ENCODE measurements at regions not wholly inside any gene's neighbourhood (a gene's known extent, or its start where the extent isn't known, plus 50 kb on each side); places are given as distances from the start of the nearest gene placed in this dataset.

DNA sequence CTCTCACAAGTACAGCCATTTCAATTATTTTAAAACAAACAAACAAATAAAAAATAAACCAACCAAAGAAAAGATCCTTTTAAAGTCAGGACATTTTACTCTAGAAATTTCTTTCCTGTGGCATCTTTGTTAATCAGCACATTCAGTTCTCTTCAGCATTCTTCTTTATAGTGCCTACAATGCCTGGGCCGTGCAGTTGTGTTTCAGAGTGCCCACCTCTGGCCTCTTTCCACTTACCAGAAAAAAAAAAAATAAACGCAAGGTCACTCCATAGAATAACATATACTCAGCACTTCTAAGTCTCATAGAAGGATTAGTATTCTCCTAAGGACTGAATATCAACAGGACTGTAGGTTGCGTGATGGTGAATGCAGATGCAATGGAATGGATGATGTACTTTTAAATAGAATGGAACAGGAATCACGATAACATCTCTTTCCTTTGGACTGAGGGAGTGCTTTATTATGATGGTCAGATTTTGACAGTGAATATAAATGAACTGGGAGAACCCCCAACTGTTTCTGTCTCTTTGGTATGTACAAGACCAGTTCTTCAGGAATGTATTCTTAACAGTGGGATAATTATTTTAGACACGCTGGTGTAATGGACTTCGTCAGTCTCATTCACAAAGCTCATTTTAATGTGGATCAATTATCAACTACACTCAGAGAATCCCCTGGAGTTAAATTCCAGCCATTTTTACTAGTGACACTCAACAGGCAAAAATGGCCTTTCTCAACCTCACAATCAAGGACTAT, 125.0 kb upstream of the NBEA start:
- CTCF ChIA-PET = no interaction called here
- POLR2A ChIA-PET = no interaction called here
- no peaks in the 10 kb centered on the region for H3K4me1 Mint-ChIP-seq (ENCODE audit: low read depth)

DNA sequence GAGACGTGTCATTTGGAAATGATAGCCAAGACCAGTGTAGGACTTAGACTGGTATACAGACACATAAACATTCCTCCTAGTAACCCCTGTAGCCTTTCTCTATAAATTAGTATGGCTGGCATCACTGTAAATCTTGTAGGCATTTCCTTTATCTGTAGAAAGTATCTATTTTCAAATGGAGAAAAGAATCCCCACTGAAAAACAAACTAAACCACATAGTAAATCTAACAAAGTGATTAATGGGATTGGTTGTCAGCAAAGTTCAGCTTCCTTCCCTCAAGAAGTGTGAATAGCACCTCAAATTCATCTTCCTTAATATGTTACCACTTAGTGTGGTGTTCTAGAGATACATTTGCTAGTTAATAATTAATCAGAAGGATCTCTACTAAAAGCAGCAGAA, 119.4 kb upstream of the NBEA start:
- Mint-ChIP-seq H3K4me1 (ENCODE audit: low read depth) (no peaks in the 10 kb centered on the region), H3K36me3 (no peaks in the 10 kb centered on the region), H3K27ac (no peak overlapping the region), H3K4me3 (no peak overlapping the region), H3K27me3 (no peaks in the 10 kb centered on the region), H3K9me3 (no peaks in the 10 kb centered on the region)
- DNase-seq = no peak
- CTCF ChIA-PET = no interaction called here
- POLR2A ChIA-PET = no interaction called here
- intact Hi-C loops (cut with micrococcal nuclease) = no loop called here

More for the DNA sequence above, 125.0 kb upstream of the NBEA start:
- H3K36me3 Mint-ChIP-seq = no peaks in the 10 kb centered on the region
- intact Hi-C loops (cut with micrococcal nuclease) = no loop called here
- no peaks in the 10 kb centered on the region for H3K27me3 Mint-ChIP-seq
- no peak overlapping the region for H3K4me3 Mint-ChIP-seq
- H3K27ac Mint-ChIP-seq = no peak overlapping the region
- DNase-seq = no peak
- H3K9me3 Mint-ChIP-seq = peaks cover 5% of the 10 kb centered on the region

DNA sequence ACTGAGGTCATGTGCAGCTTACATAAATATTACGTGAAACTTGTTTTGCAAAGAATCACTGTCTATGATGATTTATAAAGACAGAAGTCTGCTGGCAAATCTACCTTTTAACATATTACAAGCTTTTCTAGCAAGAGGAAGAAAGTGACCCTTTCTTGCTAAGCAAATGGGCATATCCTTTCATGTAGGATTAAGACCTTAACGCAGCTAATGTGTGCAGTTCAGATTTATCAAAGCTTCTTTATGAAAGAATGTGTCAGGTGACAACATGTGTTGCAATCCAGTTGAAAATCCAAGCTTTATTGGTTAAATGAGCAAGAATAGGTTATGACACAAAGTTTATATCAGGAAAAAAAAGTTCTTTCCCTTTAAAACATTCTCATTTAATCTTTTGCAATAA, 115.6 kb upstream of the NBEA start:
- Mint-ChIP-seq H3K27me3 (no peaks in the 10 kb centered on the region), H3K4me3 (no peak overlapping the region), H3K36me3 (no peaks in the 10 kb centered on the region), H3K9me3 (no peaks in the 10 kb centered on the region), H3K27ac (no peak overlapping the region), H3K4me1 (ENCODE audit: low read depth) (no peaks in the 10 kb centered on the region)
- intact Hi-C loops (cut with micrococcal nuclease) = no loop called here
- ChIA-PET POLR2A (no interaction called here), CTCF (no interaction called here)
- DNase-seq = no peak

DNA sequence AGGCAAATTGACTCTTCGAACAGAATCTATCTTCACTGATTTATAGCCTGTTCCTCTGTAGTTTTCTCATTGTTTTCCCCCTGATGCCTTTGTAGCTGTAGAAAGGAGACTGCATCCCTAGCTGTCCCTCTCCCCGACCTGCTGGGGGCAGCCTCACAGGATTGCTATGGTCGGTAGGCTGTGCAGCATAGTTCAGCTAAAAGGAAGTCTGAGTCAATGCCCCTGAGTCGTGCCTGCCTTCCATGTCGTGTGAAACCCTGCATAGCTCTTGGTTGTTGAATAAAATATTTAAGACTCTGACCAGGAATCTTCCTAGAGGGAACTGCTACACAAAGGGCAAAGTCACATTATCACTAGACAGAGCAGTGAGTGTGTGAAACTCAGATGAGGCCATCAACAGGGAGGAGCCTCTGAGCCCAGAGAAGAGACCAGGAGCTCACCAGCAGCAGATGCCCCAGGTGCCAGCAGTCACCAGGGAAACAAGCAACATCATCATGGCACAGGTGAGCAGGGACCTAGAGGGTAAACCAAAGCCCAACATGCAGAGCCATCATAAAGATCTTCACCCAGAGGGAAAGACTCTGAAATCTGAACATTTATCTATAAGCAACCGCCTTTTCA, 108.4 kb upstream of the NBEA start:
- Mint-ChIP-seq H3K4me1 (ENCODE audit: low read depth) (no peaks in the 10 kb centered on the region), H3K9me3 (no peaks in the 10 kb centered on the region), H3K27ac (no peak overlapping the region), H3K27me3 (no peaks in the 10 kb centered on the region), H3K4me3 (no peak overlapping the region), H3K36me3 (no peaks in the 10 kb centered on the region)
- ChIA-PET POLR2A (no interaction called here), CTCF (no interaction called here)
- intact Hi-C loops (cut with micrococcal nuclease) = no loop called here
- no peak for DNase-seq

DNA sequence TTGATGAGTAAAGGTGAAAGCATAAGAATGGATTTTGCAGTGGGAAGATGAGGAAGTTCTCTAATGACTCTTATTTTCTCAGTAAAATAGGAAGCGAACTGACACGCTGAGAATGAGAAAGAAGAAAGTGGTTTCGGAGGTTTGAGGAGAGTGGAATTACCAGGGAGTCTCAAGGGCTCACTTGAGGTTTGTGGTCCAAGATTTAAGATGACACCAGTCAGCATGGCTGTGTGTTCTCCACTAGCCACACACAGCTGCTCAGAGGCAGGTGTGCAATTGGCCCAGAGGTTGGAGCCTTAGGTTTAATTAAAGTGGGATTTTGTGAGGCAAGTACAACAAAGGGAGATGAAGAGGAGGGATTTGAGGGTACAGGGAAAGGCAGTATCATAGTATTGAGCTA, 99.6 kb upstream of the NBEA start:
- no peaks in the 10 kb centered on the region for H3K4me1 Mint-ChIP-seq (ENCODE audit: low read depth)
- H3K9me3 Mint-ChIP-seq = no peaks in the 10 kb centered on the region
- ChIA-PET POLR2A (no interaction called here), CTCF (no interaction called here)
- no peaks in the 10 kb centered on the region for H3K27me3 Mint-ChIP-seq
- no peak overlapping the region for H3K27ac Mint-ChIP-seq
- intact Hi-C loops (cut with micrococcal nuclease) = no loop called here
- DNase-seq = no peak
- H3K36me3 Mint-ChIP-seq = no peaks in the 10 kb centered on the region
- no peak overlapping the region for H3K4me3 Mint-ChIP-seq

DNA sequence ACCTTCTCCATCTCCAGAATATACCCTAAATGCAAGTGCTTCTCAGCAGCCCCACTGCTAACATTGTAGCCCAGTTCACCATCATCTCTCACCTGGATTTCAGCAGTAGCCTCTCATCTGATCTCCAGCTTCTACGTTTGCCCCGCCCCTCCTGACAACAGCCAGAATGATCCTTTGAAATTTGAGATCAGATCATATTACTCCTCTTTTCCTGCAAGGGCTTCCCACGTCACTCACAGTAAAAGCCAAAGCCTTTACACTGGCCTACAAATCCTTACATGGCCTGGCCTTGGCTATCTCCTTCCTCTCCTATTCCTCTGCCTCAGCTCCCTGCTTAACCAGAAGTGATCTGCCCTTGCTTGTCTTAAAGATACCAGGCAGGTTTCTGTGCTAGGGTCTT, 94.3 kb upstream of the NBEA start:
- H3K27me3 Mint-ChIP-seq = no peaks in the 10 kb centered on the region
- CTCF ChIA-PET = no interaction called here
- H3K4me3 Mint-ChIP-seq = no peak overlapping the region
- no peak for DNase-seq
- no peak overlapping the region for H3K27ac Mint-ChIP-seq
- no peaks in the 10 kb centered on the region for H3K9me3 Mint-ChIP-seq
- H3K36me3 Mint-ChIP-seq = no peaks in the 10 kb centered on the region
- POLR2A ChIA-PET = no interaction called here
- intact Hi-C loops (cut with micrococcal nuclease) = no loop called here
- no peaks in the 10 kb centered on the region for H3K4me1 Mint-ChIP-seq (ENCODE audit: low read depth)

DNA sequence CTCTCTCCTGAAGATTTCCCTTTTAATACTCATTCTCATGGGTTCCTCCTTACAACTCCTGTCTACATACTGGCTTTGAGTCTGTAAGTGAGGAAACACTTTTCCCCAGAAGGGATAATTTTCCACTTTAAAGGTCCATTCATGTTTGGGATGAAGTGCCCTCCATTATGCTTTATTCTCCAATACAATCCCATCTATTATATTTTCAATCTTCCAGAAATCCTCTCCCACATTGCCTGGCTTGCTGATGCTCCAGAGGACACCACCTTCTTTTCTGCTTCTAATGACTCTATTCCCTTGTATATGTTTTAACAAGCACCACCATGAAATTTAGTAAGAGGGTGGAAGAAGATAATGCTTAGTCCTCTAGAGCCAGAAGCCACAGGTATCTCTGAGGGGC, 92.7 kb upstream of the NBEA start:
- ChIA-PET POLR2A (no interaction called here), CTCF (no interaction called here)
- Mint-ChIP-seq H3K36me3 (no peaks in the 10 kb centered on the region), H3K4me3 (no peak overlapping the region), H3K4me1 (ENCODE audit: low read depth) (no peaks in the 10 kb centered on the region), H3K27me3 (no peaks in the 10 kb centered on the region), H3K9me3 (no peaks in the 10 kb centered on the region), H3K27ac (no peak overlapping the region)
- DNase-seq = no peak
- intact Hi-C loops (cut with micrococcal nuclease) = no loop called here

DNA sequence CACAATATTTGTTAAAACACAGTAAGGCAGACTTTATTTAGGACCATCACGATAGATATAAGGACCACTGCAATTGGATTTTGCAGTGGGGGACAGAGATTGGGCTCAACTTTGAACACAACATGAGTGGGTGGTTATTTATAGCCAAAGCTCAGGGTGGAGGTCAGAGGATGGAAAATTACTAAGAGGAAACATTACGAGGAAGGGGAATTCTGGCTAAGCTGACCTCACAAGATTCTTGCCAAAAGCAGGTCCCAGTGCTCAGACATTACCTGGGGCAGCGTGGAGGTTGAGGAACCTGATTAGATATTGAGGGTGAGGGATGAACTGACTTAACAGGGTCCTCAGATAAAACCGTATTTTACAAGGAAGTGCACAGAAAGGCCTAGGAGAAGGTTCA, 88.9 kb upstream of the NBEA start:
- no peaks in the 10 kb centered on the region for H3K9me3 Mint-ChIP-seq
- no peaks in the 10 kb centered on the region for H3K4me1 Mint-ChIP-seq (ENCODE audit: low read depth)
- H3K36me3 Mint-ChIP-seq = no peaks in the 10 kb centered on the region
- H3K4me3 Mint-ChIP-seq = no peak overlapping the region
- no peak overlapping the region for H3K27ac Mint-ChIP-seq
- ChIA-PET CTCF (no interaction called here), POLR2A (no interaction called here)
- intact Hi-C loops (cut with micrococcal nuclease) = no loop called here
- no peak for DNase-seq
- H3K27me3 Mint-ChIP-seq = no peaks in the 10 kb centered on the region

DNA sequence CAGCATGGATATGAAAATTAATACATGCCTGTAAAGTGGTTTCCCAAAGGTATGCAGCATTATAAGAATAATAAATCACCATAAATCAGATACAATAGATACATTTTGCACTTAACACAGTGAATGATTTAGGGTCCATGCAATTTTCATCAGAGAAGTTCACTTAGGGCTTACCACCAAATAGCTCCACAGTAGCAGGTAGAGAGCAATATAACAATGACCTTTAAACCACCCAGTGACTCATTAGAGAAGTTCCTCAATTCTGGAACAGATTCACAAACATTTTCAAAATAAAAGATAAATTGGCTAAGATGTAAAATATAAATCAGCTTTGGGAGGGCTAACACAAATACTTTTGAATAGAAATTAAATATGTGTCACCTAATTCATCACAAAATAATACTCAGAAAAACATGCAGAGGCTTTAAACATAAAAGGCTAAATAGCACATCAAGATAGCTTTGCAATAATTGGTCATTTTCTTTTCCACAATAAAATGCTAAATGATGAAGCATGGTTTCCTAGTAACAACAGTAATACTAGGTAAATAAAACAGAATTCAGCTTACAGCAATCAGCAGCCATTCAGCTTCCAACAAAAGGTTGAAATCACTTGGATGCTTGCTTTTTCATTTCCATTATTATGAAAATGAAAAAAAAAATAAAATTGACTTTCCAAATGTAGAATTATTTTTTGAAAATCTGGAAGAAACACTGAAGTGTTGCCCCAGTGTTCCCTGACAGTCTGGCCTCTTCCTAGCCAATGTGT, 84.3 kb upstream of the NBEA start:
- Mint-ChIP-seq H3K27ac (no peak overlapping the region), H3K4me3 (no peak overlapping the region), H3K27me3 (no peaks in the 10 kb centered on the region), H3K9me3 (peaks cover 2% of the 10 kb centered on the region), H3K4me1 (ENCODE audit: low read depth) (no peaks in the 10 kb centered on the region), H3K36me3 (no peaks in the 10 kb centered on the region)
- DNase-seq = no peak
- intact Hi-C loops (cut with micrococcal nuclease) = no loop called here
- ChIA-PET POLR2A (no interaction called here), CTCF (no interaction called here)

DNA sequence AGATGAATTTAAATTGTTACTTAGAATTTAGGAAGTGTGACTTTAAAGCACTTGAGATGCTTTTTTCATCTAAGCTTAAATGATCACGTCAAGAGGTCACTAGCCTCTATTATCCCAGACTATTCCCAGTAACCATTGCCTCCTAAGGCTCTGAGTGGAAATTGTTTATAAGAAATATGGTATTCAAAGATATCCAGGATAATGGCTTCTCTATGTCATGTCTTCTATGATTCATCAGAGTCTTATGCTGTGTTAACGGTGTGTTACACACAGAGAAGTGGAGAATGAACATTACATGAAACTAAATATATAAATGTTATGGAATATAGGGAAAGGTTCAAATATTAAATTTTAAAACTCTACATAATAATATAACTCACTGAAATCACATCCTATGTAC, 79.8 kb upstream of the NBEA start:
- POLR2A ChIA-PET = no interaction called here
- Mint-ChIP-seq H3K4me1 (ENCODE audit: low read depth) (no peaks in the 10 kb centered on the region), H3K9me3 (peaks cover 2% of the 10 kb centered on the region), H3K4me3 (no peak overlapping the region), H3K27me3 (no peaks in the 10 kb centered on the region), H3K36me3 (no peaks in the 10 kb centered on the region), H3K27ac (no peak overlapping the region)
- CTCF ChIA-PET = no interaction called here
- intact Hi-C loops (cut with micrococcal nuclease) = no loop called here
- DNase-seq = no peak

DNA sequence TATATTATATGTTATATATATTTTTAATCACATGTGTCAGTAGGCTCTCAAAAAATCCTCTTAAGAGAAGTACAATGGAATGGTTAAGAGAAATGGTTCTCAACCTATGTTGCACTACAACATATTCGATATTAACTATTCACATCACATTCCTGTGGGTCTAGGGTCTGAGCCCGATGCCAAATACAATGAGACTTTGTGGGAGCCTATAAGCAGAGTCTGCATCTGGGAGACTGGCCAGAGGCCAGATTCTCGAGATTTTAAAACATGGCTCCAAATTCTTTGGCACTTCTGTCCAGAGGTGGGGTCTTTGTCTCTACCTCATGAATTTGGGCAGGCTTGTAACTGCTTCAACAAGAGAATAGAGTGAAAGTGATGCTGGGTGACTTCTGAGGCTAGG, 79.4 kb upstream of the NBEA start:
- POLR2A ChIA-PET = no interaction called here
- no peaks in the 10 kb centered on the region for H3K27me3 Mint-ChIP-seq

DNA sequence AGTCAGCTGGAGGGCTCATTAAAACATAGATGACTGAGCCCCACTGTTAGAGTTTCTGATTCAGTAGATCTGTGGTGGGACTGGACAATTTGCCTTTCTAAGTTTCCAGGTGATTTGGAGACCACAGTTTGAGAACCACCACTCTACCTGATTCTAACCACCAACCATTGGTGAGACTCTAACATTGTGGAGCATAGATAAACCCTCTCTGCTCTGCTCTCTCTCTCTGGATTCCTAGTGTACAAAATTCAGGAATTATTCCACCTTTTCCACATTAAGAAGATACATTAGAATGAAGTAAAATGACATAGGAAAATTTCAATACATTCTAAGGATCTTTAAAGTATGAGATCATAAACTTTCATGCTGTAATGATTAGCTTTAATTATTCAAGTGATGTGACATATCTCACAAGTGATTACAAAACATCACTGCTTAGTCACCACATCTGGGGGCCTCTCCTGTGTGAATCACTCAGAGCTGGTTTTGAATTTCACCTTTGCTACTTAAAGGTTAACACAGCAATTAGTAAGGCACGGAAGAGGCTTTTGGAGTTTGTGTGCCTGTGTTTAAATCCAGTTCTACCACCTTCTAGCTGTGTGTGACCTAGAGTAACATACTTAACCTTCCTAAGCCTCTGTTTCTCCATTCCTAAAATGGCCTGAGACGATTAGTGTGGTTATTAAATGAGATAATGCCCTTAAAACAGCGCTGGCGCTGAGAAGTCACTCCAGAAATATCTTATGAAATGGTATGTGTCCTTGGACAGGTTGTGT, 78.5 kb upstream of the NBEA start:
- no peaks in the 10 kb centered on the region for H3K36me3 Mint-ChIP-seq
- no peaks in the 10 kb centered on the region for H3K4me1 Mint-ChIP-seq (ENCODE audit: low read depth)
- POLR2A ChIA-PET = no interaction called here

More for the DNA sequence above, 79.4 kb upstream of the NBEA start:
- Mint-ChIP-seq H3K9me3 (peaks cover 2% of the 10 kb centered on the region), H3K27ac (no peak overlapping the region), H3K4me1 (ENCODE audit: low read depth) (no peaks in the 10 kb centered on the region), H3K36me3 (no peaks in the 10 kb centered on the region), H3K4me3 (no peak overlapping the region)
- intact Hi-C loops (cut with micrococcal nuclease) = no loop called here
- no peak for DNase-seq
- CTCF ChIA-PET = no interaction called here

More for the DNA sequence above, 78.5 kb upstream of the NBEA start:
- DNase-seq = no peak
- CTCF ChIA-PET = no interaction called here
- intact Hi-C loops (cut with micrococcal nuclease) = no loop called here
- Mint-ChIP-seq H3K27ac (no peak overlapping the region), H3K9me3 (peaks cover 2% of the 10 kb centered on the region), H3K4me3 (no peak overlapping the region), H3K27me3 (no peaks in the 10 kb centered on the region)
